ENCODE measurements at regions not wholly inside any gene's neighbourhood (a gene's known extent, or its start where the extent isn't known, plus 50 kb on each side); places are given as distances from the start of the nearest gene placed in this dataset.

DNA sequence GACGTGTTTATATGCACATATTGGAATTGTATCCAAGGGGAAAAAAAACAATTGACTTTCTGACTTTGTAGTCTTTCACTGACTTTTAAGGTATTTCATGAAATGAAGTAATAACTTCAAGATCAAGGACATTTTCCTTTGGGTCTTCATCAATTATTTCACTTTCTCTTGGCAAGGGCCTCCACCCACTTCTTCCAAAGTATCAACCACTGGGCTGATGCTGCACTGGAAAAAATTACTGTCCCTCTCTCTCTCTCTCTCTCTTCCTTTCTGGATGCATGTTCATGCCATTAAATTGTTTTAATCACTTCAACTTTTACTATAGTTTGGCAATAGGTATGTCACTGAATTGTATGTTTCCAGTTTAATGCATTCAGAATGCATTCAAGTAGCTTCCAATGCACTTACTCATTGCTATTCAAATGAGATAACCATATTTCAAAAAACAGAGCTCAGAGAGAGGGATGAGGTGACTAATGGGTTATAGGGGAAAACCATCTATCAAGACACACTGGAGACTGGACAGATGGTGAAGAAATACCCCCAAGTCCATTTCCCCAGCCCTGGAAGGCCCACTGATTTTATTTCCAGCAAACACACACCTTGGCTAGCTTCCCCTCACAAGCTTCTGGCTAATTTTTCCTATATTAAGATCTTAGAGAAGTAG is 585.3 kb downstream of the EBF1 start:
- no peak overlapping the region for H3K27ac ChIP-seq (ENCODE audit: low read depth, low read length)
- no peak for DNase-seq (ENCODE audit: low read depth in 4 of 6, low spot score in 6 of 6)
- no peak overlapping the region for H3K4me3 ChIP-seq (ENCODE audit: low read depth, low read length)
- no peaks in the 10 kb centered on the region for H3K27me3 ChIP-seq (ENCODE audit: control insufficient read depth, insufficient read depth, low read length)
- no peaks in the 10 kb centered on the region for H3K9me3 ChIP-seq (ENCODE audit: control insufficient read depth, insufficient read depth, low read length)
- no CpG with 5 or more reads among the region's 1 CpG for WGBS (ENCODE audit: insufficient coverage)
- no peaks in the 10 kb centered on the region for H3K4me1 ChIP-seq (ENCODE audit: control insufficient read depth, insufficient read depth, low read length)
- no peaks in the 10 kb centered on the region for H3K36me3 ChIP-seq (ENCODE audit: control insufficient read depth, insufficient read depth, low read length)

DNA sequence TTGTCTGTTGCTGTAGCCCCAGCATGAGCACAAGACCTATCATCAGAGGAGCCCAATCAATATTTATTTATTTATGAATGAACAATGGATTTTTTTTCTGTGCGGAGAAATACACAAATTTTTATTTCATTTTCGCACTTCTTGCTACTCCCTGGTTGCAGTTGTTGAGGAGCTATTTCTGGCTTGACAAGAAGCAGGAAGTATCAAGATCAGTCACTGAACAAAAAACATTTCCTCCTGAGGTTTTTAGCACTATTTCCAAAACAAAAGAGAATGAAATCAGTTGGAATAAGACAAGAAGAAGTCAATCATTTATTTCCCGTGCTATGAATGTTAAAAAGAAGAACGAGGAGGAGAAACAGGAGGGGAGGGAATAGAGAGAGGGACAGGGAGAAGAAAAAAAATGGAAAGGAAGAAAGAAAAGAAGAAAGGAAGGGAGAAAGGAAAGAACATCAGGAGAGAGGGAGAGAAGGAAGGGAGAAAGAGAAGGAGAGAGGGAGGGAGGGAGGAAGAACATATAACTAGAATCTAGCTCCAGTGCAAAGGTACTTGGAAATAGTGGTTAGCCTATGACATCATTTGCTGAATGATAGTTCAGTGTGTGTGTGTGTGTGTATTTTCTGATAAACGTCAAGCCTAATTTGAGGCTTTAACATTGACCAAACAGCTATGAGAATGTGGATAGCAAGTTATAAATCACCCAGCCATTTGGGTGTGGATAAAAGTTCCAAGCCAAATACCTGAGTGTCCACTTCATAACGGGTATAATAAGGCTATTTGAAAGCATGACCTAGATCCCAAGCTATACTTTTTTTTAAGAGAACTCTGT is 586.0 kb downstream of the EBF1 start:
- Histone ChIP-seq H3K4me1 (ENCODE audit: control insufficient read depth, insufficient read depth, low read length) (no peaks in the 10 kb centered on the region), H3K27me3 (ENCODE audit: control insufficient read depth, insufficient read depth, low read length) (no peaks in the 10 kb centered on the region), H3K27ac (ENCODE audit: low read depth, low read length) (no peak overlapping the region), H3K36me3 (ENCODE audit: control insufficient read depth, insufficient read depth, low read length) (no peaks in the 10 kb centered on the region), H3K9me3 (ENCODE audit: control insufficient read depth, insufficient read depth, low read length) (no peaks in the 10 kb centered on the region), H3K4me3 (ENCODE audit: low read depth, low read length) (no peak overlapping the region)
- DNase-seq (ENCODE audit: low read depth in 4 of 6, low spot score in 6 of 6): no peak
- WGBS (ENCODE audit: insufficient coverage): 52% methylated on average over 2 of the region's 6 CpGs

DNA sequence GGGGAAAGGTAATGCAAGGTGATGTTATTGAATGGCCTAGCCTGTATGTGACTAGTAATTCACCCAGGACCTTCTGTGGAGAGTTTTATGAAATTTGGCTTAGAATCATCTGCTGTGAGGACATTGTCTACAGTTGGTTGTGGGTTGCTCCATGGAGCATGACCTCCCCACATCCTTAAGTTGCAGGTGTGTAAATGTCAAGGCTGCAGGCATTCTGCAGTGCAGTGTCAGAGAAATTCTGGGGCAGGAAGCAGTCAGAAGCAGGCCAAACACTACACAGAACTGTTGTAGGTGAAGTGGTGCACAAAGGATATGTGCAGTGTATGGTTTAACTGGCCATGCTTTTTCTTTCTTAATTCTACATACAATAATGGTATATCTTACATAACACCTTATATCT is 588.3 kb downstream of the EBF1 start:
- Histone ChIP-seq H3K4me1 (ENCODE audit: control insufficient read depth, insufficient read depth, low read length) (no peaks in the 10 kb centered on the region), H3K27me3 (ENCODE audit: control insufficient read depth, insufficient read depth, low read length) (no peaks in the 10 kb centered on the region), H3K36me3 (ENCODE audit: control insufficient read depth, insufficient read depth, low read length) (no peaks in the 10 kb centered on the region), H3K27ac (ENCODE audit: low read depth, low read length) (no peak overlapping the region), H3K4me3 (ENCODE audit: low read depth, low read length) (no peak overlapping the region), H3K9me3 (ENCODE audit: control insufficient read depth, insufficient read depth, low read length) (no peaks in the 10 kb centered on the region)
- no peak for DNase-seq (ENCODE audit: low read depth in 4 of 6, low spot score in 6 of 6)

DNA sequence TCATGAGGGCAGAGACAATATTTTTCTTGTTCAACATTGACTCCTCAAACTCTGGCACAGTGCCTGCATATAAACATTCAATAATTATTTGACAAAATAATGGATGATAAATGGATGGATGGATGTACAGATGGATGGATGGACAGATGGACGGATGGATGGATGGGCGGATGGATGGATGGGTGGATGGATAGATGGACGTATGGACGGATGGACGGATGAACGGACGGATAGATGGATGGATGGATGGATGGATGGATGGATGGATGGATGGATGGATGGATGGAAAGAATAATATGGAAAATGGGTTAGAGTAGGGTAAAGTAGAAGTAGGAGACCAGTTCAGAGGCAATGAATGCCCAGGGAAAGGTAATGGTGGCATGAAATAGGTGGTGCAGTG is 589.2 kb downstream of the EBF1 start:
- Histone ChIP-seq H3K36me3 (ENCODE audit: control insufficient read depth, insufficient read depth, low read length) (no peaks in the 10 kb centered on the region), H3K27ac (ENCODE audit: low read depth, low read length) (no peak overlapping the region), H3K27me3 (ENCODE audit: control insufficient read depth, insufficient read depth, low read length) (no peaks in the 10 kb centered on the region), H3K9me3 (ENCODE audit: control insufficient read depth, insufficient read depth, low read length) (no peaks in the 10 kb centered on the region), H3K4me3 (ENCODE audit: low read depth, low read length) (no peak overlapping the region), H3K4me1 (ENCODE audit: control insufficient read depth, insufficient read depth, low read length) (no peaks in the 10 kb centered on the region)
- no peak for DNase-seq (ENCODE audit: low read depth in 4 of 6, low spot score in 6 of 6)
- WGBS (ENCODE audit: insufficient coverage): 95% methylated on average over 7 of the region's 7 CpGs

DNA sequence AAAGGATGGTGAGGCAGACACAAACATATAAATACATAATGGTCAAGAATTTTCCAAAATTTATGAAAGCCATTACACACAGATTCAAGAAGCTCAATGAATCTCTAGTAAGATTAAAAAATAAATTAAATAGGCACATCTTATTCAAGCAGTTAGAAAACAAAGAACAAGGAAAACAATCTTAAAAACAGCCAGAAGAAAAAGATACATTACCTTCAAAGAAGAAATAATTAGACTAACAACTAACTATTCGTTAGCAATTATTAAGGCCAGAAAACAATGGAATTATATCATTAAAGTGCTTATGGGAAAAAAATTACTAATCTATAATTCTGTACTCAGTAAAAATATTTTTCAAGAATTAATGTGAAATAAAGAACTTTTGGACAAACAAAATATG is 593.1 kb downstream of the EBF1 start:
- Histone ChIP-seq H3K4me3 (ENCODE audit: low read depth, low read length) (no peak overlapping the region), H3K36me3 (ENCODE audit: control insufficient read depth, insufficient read depth, low read length) (no peaks in the 10 kb centered on the region), H3K27me3 (ENCODE audit: control insufficient read depth, insufficient read depth, low read length) (no peaks in the 10 kb centered on the region), H3K9me3 (ENCODE audit: control insufficient read depth, insufficient read depth, low read length) (no peaks in the 10 kb centered on the region), H3K4me1 (ENCODE audit: control insufficient read depth, insufficient read depth, low read length) (no peaks in the 10 kb centered on the region), H3K27ac (ENCODE audit: low read depth, low read length) (no peak overlapping the region)
- WGBS (ENCODE audit: insufficient coverage): no CpG with 5 or more reads among the region's 1 CpG
- DNase-seq (ENCODE audit: low read depth in 4 of 6, low spot score in 6 of 6): no peak

DNA sequence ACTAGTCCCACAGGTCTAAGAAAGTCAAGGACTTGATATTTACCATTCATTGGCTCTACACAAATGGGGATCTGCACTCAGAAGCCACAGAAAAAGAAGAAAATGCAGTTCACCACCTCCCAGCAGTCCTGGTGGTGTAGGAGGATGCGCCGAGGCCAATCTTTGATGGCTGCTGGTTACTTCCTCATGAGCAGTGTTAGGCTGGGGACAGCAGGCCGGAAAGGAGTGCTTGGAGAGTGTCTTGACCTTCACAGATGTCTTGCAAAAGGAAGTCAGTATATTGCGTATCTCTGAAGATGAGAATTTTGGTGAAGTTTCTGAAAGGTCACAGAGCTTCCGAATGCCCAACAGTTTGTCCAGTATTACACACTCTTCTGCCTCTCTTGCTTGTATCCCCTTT is 597.0 kb downstream of the EBF1 start:
- Histone ChIP-seq H3K4me3 (ENCODE audit: low read depth, low read length) (no peak overlapping the region), H3K36me3 (ENCODE audit: control insufficient read depth, insufficient read depth, low read length) (no peaks in the 10 kb centered on the region), H3K9me3 (ENCODE audit: control insufficient read depth, insufficient read depth, low read length) (no peaks in the 10 kb centered on the region), H3K4me1 (ENCODE audit: control insufficient read depth, insufficient read depth, low read length) (no peaks in the 10 kb centered on the region), H3K27ac (ENCODE audit: low read depth, low read length) (no peak overlapping the region), H3K27me3 (ENCODE audit: control insufficient read depth, insufficient read depth, low read length) (no peaks in the 10 kb centered on the region)
- DNase-seq (ENCODE audit: low read depth in 4 of 6, low spot score in 6 of 6): no peak
- 86% methylated on average over 5 of the region's 5 CpGs for WGBS (ENCODE audit: insufficient coverage)

DNA sequence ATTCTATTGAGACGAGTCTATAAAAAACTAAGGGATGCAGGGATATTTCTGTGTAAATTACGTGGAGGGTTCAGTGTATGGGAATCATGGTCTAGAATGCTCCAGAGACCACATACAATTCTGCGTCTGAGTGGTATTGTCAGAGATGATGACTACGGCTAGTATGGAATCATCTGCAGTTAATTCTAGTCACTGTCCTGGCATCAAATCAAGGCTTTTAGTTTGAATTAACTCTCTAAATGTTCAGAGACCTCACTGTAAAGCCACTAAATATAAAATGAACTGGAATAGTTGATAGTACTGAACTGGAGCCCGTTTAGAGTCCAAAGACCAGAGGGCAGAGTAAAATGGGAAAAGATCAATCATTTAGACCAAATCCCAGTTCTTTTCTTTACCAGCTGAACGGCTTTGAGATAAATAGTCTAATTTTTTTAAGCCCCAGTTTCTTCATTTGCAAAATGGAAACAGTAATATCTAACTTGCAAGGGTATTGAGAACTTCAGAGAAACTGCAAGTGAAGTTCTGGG is 599.8 kb downstream of the EBF1 start:
- no peak for DNase-seq (ENCODE audit: low read depth in 4 of 6, low spot score in 6 of 6)
- no peaks in the 10 kb centered on the region for H3K4me1 ChIP-seq (ENCODE audit: control insufficient read depth, insufficient read depth, low read length)
- H3K4me3 ChIP-seq (ENCODE audit: low read depth, low read length): no peak overlapping the region
- H3K36me3 ChIP-seq (ENCODE audit: control insufficient read depth, insufficient read depth, low read length): no peaks in the 10 kb centered on the region
- WGBS (ENCODE audit: insufficient coverage): 71% methylated on average over 1 of the region's 6 CpGs
- peak overlapping the region; percentile 11 for H3K27ac ChIP-seq (ENCODE audit: low read depth, low read length)
- H3K9me3 ChIP-seq (ENCODE audit: control insufficient read depth, insufficient read depth, low read length): no peaks in the 10 kb centered on the region
- no peaks in the 10 kb centered on the region for H3K27me3 ChIP-seq (ENCODE audit: control insufficient read depth, insufficient read depth, low read length)

DNA sequence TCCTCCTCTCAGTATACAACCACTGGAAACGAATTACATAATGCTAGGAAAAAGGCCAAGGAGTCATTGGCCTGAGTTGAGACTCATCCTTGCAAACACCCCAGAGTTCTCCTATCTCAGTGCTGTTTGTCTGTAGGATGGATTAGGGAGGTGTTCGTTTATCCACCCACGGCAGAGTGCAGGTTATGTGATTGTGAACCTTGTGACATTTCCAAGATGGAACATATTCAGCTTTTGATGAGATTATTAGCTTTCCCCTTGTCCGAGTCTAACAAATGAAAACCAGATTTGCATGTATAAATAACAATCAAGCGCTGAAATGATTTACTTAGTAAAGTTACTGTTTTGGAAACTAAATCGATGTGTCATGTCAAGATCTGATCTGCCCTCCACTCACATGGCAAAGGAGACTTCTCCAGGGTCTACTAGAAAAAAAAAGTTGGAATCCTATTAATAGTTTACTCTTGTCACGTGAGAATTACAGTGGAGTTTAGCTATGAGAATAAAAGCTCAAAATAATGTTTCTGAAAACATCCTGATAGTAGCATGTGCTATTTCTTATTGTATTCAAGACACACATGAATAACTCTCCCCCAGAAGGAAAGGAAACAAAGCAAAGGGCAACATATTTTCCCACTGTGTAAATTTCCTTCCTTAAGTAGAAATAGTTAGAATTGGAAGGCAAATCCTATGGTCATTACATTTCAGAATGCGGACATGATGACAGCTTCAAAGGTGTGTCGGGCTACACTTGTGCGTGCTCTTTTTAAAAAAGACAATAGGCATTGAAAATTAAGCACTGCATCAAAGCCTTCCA is 600.4 kb downstream of the EBF1 start:
- H3K4me1 ChIP-seq (ENCODE audit: control insufficient read depth, insufficient read depth, low read length): no peaks in the 10 kb centered on the region
- H3K36me3 ChIP-seq (ENCODE audit: control insufficient read depth, insufficient read depth, low read length): no peaks in the 10 kb centered on the region
- peak overlapping the region; percentile 44 for H3K27ac ChIP-seq (ENCODE audit: low read depth, low read length)
- no peak overlapping the region for H3K4me3 ChIP-seq (ENCODE audit: low read depth, low read length)
- DNase-seq (ENCODE audit: low read depth in 4 of 6, low spot score in 6 of 6): no peak
- H3K9me3 ChIP-seq (ENCODE audit: control insufficient read depth, insufficient read depth, low read length): no peaks in the 10 kb centered on the region
- 73% methylated on average over 3 of the region's 10 CpGs for WGBS (ENCODE audit: insufficient coverage)
- H3K27me3 ChIP-seq (ENCODE audit: control insufficient read depth, insufficient read depth, low read length): no peaks in the 10 kb centered on the region

DNA sequence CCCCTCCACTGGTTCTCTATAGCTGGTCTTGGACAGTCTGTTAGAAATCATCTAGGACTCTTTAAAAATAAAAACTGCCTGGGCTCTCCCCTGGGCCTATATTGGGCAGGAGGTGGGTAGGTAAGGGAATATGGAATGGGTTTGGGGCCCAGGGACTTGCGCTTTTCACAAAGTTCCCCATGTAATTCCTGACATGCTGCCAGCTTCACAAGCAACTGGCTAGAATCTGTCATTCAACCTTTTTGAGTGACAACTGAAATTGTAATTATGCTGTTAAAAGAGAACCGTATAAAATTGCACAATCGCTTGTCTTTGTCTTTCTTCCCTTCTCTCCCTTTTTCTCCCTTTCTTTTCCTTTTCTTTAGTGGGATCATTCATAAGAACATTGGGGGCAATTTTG is 603.1 kb downstream of the EBF1 start:
- Histone ChIP-seq H3K27ac (ENCODE audit: low read depth, low read length) (no peak overlapping the region), H3K36me3 (ENCODE audit: control insufficient read depth, insufficient read depth, low read length) (no peaks in the 10 kb centered on the region), H3K4me1 (ENCODE audit: control insufficient read depth, insufficient read depth, low read length) (no peaks in the 10 kb centered on the region), H3K9me3 (ENCODE audit: control insufficient read depth, insufficient read depth, low read length) (no peaks in the 10 kb centered on the region), H3K4me3 (ENCODE audit: low read depth, low read length) (no peak overlapping the region), H3K27me3 (ENCODE audit: control insufficient read depth, insufficient read depth, low read length) (no peaks in the 10 kb centered on the region)
- no peak for DNase-seq (ENCODE audit: low read depth in 4 of 6, low spot score in 6 of 6)
- no CpG with 5 or more reads among the region's 3 CpGs for WGBS (ENCODE audit: insufficient coverage)

All from spinal cord (tissue), 9 donors.